PC-3 (cell line): ENCODE measurements at regions not wholly inside any gene's neighbourhood (a gene's known extent, or its start where the extent isn't known, plus 50 kb on each side); places are given as distances from the start of the nearest gene placed in this dataset.

ENCODE experiments used
- CTCF ChIP-seq: fragments of 300-600 bp; sonication (generic); conservative IDR thresholded peaks from 2 replicates; pipeline ENCODE4 v1.5.1; 2017; ENCODE audit warnings: antibody characterized with exemption, low read depth, mild to moderate bottlenecking, low read length
- EZH2 ChIP-seq: fragments of 300-600 bp; sonication (generic); IDR thresholded peaks from one replicate; pipeline ENCODE4 v1.6.1; 2017; ENCODE audit warnings: antibody characterized with exemption, mild to moderate bottlenecking, low read length; ENCODE audit not compliant: unreplicated experiment
- EZH2phosphoT487 ChIP-seq: fragments of 300-600 bp; sonication (generic); IDR thresholded peaks from 2 replicates; pipeline ENCODE4 v1.6.1; 2018; ENCODE audit warnings: mild to moderate bottlenecking, antibody characterized with exemption, low read length, borderline replicate concordance

GRCh38 chr2:53216805-53217204, 550.8 kb upstream of the CHAC2 start:
- TF ChIP-seq CTCF (no peak), EZH2 (no peak), EZH2phosphoT487 (no peak)
